Fibroblast of lung (primary cell): ENCODE measurements at regions not wholly inside any gene's neighbourhood (a gene's known extent, or its start where the extent isn't known, plus 50 kb on each side); places are given as distances from the start of the nearest gene placed in this dataset.

Experiments
- DNase-seq, 2 donors: peaks; one replicate each; pipeline versions ENCODE4 v3.0.0 to v3.0.0-alpha.2; 2010; ENCODE audit warnings: low read depth in 2 of 2
- H2AFZ ChIP-seq: 2 replicates; pipeline ENCODE4 v1.5.1; 2012; ENCODE audit warnings: low read length, control low read depth, inconsistent platforms
- H3K27ac ChIP-seq: 2 replicates; pipeline ENCODE4 v1.5.1; 2011; ENCODE audit warnings: low read length, control low read depth; ENCODE audit not compliant: insufficient read depth
- H3K27me3 ChIP-seq: 2 replicates; pipeline ENCODE4 v1.5.1; 2011; ENCODE audit warnings: mild to moderate bottlenecking, low read length; ENCODE audit not compliant: control insufficient read depth, insufficient read depth
- H3K36me3 ChIP-seq: 2 replicates; pipeline ENCODE4 v1.5.1; 2011; ENCODE audit warnings: low read length; ENCODE audit not compliant: control insufficient read depth, insufficient read depth
- H3K4me1 ChIP-seq: 2 replicates; pipeline ENCODE4 v1.5.1; 2011; ENCODE audit warnings: low read length; ENCODE audit not compliant: control insufficient read depth, insufficient read depth; ENCODE audit errors: extremely low read depth
- H3K4me2 ChIP-seq: 2 replicates; pipeline ENCODE4 v1.5.1; 2011; ENCODE audit warnings: low read length, control low read depth; ENCODE audit not compliant: insufficient read depth; ENCODE audit errors: extremely low read depth
- H3K4me3 ChIP-seq, 4 experiments: fragments of 200-600 bp in 1 of 4; sonication (generic) in 1 of 4; replicated peaks in 1 of 4; 2 replicates each; pipeline ENCODE4 v1.5.1; 2011 to 2016; ENCODE audit warnings: low read length in 4 of 4, low read depth in 3 of 4, mild to moderate bottlenecking in 3 of 4, control low read depth in 2 of 4, inconsistent platforms in 1 of 4, mixed read lengths in 1 of 4; ENCODE audit not compliant: insufficient read depth in 1 of 4; ENCODE audit errors: control extremely low read depth in 1 of 4
- H3K79me2 ChIP-seq: 2 replicates; pipeline ENCODE4 v1.5.1; 2012; ENCODE audit warnings: mild to moderate bottlenecking, low read length, inconsistent platforms; ENCODE audit not compliant: control insufficient read depth, insufficient read depth
- H3K9ac ChIP-seq: 2 replicates; pipeline ENCODE4 v1.5.1; 2011; ENCODE audit warnings: mild to moderate bottlenecking, low read length, control low read depth; ENCODE audit not compliant: insufficient read depth
- H3K9me3 ChIP-seq: 2 replicates; pipeline ENCODE4 v1.5.1; 2012; ENCODE audit warnings: low read depth, low read length; ENCODE audit not compliant: control insufficient read depth, insufficient read depth
- H4K20me1 ChIP-seq: 2 replicates; pipeline ENCODE4 v1.5.1; 2011; ENCODE audit warnings: low read length; ENCODE audit not compliant: control insufficient read depth, insufficient read depth; ENCODE audit errors: extremely low read depth
- EZH2 ChIP-seq: IDR thresholded peaks from 2 replicates; pipeline ENCODE4 v1.5.1; 2012; ENCODE audit warnings: low read length, control low read depth, mild to moderate bottlenecking; ENCODE audit errors: missing control alignments
- TF ChIP-seq, protein P1 (sequence below), 2 donors: IDR thresholded peaks in 1 of 2; conservative IDR thresholded peaks in 1 of 2; 1 replicate in 1 of 2; 2 replicates in 1 of 2; pipeline ENCODE4 v1.5.1; 2011 to 2012; ENCODE audit warnings: low read length in 2 of 2, control low read depth in 1 of 2, inconsistent platforms in 1 of 2, low read depth in 1 of 2, mild to moderate bottlenecking in 1 of 2

DNA sequence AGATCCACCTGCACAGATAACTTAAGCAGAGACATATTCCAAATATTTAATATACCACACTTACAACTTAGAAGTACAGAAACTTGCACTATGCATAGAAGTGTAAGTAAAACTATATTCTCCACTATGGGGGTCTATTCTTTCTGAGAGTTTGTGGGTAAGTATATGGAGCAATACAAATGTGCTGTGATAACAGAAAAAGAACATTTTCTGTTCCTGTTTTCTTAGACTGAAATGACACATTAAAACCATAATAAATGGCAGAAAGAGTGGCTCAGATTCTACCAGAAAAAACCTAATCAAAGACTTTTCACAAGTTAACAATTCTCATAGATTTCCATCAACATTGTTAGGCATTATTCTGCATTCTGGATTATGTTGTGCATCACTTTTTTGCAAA, 96.6 kb upstream of the WNT7A start:
- Histone ChIP-seq H3K4me3 (no peak overlapping the region), H3K4me1 (no peaks in the 10 kb centered on the region), H3K27me3 (no peaks in the 10 kb centered on the region), H3K4me2 (no peak overlapping the region), H3K36me3 (no peaks in the 10 kb centered on the region), H3K79me2 (no peaks in the 10 kb centered on the region), H4K20me1 (no peaks in the 10 kb centered on the region), H2AFZ (no peak overlapping the region), H3K27ac (no peak overlapping the region), H3K9ac (no peak overlapping the region), H3K9me3 (no peaks in the 10 kb centered on the region)
- TF ChIP-seq, protein P1, sequence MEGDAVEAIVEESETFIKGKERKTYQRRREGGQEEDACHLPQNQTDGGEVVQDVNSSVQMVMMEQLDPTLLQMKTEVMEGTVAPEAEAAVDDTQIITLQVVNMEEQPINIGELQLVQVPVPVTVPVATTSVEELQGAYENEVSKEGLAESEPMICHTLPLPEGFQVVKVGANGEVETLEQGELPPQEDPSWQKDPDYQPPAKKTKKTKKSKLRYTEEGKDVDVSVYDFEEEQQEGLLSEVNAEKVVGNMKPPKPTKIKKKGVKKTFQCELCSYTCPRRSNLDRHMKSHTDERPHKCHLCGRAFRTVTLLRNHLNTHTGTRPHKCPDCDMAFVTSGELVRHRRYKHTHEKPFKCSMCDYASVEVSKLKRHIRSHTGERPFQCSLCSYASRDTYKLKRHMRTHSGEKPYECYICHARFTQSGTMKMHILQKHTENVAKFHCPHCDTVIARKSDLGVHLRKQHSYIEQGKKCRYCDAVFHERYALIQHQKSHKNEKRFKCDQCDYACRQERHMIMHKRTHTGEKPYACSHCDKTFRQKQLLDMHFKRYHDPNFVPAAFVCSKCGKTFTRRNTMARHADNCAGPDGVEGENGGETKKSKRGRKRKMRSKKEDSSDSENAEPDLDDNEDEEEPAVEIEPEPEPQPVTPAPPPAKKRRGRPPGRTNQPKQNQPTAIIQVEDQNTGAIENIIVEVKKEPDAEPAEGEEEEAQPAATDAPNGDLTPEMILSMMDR (conservative IDR thresholded peaks at IDR 0.05 in 1 of 2, IDR thresholded peaks at IDR 0.05 in 1 of 2; ENCODE audit: low read depth in 1 of 2, low read length in 2 of 2): no peak
- no peak for TF ChIP-seq EZH2
- DNase-seq: no peak

DNA sequence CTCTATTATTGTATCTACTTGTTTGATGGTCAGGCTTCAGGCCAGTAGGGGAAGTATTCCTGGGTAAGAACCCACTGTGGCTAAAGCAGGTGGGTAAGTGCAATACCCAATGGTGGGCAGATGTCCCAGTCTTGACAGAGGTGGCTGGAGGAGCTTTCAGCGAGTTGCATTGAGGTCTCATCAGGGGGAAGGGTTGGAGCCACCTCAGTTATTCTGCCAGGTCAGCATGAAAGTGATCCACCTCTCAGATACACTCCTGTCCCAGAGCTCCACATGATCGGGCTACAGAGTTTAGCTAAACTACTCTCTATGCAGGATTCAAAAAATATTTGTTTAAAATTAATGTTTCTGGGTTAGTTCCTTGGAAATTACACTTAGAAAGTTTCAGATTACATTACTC, 95.8 kb upstream of the WNT7A start:
- DNase-seq: no peak
- Histone ChIP-seq H2AFZ (no peak overlapping the region), H3K27me3 (no peaks in the 10 kb centered on the region), H3K9me3 (no peaks in the 10 kb centered on the region), H3K27ac (no peak overlapping the region), H4K20me1 (no peaks in the 10 kb centered on the region), H3K9ac (no peak overlapping the region), H3K36me3 (no peaks in the 10 kb centered on the region), H3K4me2 (no peak overlapping the region), H3K79me2 (no peaks in the 10 kb centered on the region), H3K4me1 (no peaks in the 10 kb centered on the region), H3K4me3 (no peak overlapping the region)
- TF ChIP-seq, protein P1 (conservative IDR thresholded peaks at IDR 0.05 in 1 of 2, IDR thresholded peaks at IDR 0.05 in 1 of 2; ENCODE audit: low read depth in 1 of 2, low read length in 2 of 2): no peak
- no peak for TF ChIP-seq EZH2

GRCh38 chr3:13972679-13973379, 93.0 kb upstream of the WNT7A start:
- Histone ChIP-seq H3K4me1 (no peaks in the 10 kb centered on the region), H3K9me3 (no peaks in the 10 kb centered on the region), H3K9ac (no peak overlapping the region), H2AFZ (no peak overlapping the region), H3K79me2 (no peaks in the 10 kb centered on the region), H3K4me2 (no peak overlapping the region), H3K27me3 (no peaks in the 10 kb centered on the region), H3K27ac (no peak overlapping the region), H3K4me3 (no peak overlapping the region), H3K36me3 (no peaks in the 10 kb centered on the region), H4K20me1 (no peaks in the 10 kb centered on the region)
- TF ChIP-seq, protein P1 (conservative IDR thresholded peaks at IDR 0.05 in 1 of 2, IDR thresholded peaks at IDR 0.05 in 1 of 2; ENCODE audit: low read depth in 1 of 2, low read length in 2 of 2): no peak
- TF ChIP-seq EZH2: no peak
- no peak for DNase-seq
